ENCODE measurements at regions not wholly inside any gene's neighbourhood (a gene's known extent, or its start where the extent isn't known, plus 50 kb on each side); places are given as distances from the start of the nearest gene placed in this dataset.
A peak's percentile ranks its signal among the peaks of the same experiment; 100 is the strongest.
"Not testable (repeated sequence)": the region's sequence is repeated elsewhere in the genome, so short reads cannot be mapped to it uniquely, and the experiment has no call there.

DNA sequence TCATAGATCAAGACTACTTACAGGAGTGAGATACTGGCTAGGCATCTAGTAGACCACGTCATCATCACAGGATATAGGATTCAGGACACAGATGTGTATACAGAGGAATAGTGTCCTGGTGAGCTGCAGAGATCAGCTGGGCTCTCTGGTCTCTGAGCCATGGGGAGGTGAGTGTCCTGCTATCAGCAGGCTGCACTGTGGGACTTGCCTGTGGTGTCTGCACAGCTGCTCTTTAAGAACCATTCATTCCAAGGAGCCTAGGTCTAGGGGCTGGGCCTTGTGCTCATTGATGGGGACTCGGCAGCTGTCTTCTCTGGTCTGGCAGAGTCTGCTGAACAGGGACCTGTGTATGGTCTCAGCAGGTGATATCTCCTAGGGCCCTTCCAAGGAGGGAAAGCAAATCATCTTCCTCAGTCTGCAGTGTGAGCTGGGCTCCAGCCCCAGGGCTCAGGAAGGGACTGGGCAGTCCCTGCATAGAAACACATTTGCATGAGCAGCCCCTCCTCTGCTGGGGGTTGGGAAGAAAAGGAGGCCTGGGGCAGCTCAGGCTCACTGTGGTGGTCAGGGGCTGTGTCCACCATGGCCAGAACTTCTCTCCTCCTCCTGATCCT is 66.1 kb upstream of the VPREB1 start:
- DNase-seq (ENCODE audit: low read depth) = no peak
- TF ChIP-seq, protein P1, sequence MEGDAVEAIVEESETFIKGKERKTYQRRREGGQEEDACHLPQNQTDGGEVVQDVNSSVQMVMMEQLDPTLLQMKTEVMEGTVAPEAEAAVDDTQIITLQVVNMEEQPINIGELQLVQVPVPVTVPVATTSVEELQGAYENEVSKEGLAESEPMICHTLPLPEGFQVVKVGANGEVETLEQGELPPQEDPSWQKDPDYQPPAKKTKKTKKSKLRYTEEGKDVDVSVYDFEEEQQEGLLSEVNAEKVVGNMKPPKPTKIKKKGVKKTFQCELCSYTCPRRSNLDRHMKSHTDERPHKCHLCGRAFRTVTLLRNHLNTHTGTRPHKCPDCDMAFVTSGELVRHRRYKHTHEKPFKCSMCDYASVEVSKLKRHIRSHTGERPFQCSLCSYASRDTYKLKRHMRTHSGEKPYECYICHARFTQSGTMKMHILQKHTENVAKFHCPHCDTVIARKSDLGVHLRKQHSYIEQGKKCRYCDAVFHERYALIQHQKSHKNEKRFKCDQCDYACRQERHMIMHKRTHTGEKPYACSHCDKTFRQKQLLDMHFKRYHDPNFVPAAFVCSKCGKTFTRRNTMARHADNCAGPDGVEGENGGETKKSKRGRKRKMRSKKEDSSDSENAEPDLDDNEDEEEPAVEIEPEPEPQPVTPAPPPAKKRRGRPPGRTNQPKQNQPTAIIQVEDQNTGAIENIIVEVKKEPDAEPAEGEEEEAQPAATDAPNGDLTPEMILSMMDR (conservative IDR thresholded peaks at IDR 0.05; ENCODE audit: low read depth, low read length) = no peak
- no peak overlapping the region for H3K4me3 ChIP-seq (ENCODE audit: low read depth, low read length)

DNA sequence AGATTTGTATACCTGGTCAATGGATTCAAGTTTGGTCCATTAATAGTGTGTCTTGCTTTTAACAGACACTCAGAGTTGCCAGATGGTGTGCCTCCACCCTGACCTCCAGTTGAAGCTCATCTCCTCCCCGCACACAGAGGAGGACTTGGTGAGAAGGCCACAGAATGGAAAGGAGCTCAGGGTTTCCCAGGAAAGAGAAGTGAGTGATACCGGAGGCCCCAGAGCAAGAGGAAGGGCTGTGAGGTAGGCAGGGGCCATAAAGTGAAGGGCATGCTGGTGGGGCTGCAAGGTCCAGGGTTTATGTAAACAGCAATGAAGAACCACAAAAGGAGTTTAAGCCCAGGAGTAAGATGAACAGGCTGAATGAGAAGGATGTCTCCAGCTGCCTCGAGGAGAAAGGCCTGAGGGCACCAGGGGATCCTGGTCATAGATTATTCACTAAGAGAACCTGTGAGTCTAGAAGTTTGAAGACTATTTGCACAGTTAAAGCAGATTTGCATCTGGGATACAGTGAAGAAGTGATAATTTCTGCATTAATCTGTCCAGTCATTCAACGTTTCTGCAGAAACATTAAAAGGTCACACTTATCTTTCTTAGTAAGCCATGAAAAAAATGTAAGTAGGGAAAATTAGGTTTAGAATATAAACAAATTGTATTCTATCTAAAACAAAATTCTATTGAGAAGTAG is 67.5 kb upstream of the VPREB1 start:
- TF ChIP-seq, protein P1 (conservative IDR thresholded peaks at IDR 0.05; ENCODE audit: low read depth, low read length) = no peak
- DNase-seq (ENCODE audit: low read depth) = no peak
- no peak overlapping the region for H3K4me3 ChIP-seq (ENCODE audit: low read depth, low read length)

DNA sequence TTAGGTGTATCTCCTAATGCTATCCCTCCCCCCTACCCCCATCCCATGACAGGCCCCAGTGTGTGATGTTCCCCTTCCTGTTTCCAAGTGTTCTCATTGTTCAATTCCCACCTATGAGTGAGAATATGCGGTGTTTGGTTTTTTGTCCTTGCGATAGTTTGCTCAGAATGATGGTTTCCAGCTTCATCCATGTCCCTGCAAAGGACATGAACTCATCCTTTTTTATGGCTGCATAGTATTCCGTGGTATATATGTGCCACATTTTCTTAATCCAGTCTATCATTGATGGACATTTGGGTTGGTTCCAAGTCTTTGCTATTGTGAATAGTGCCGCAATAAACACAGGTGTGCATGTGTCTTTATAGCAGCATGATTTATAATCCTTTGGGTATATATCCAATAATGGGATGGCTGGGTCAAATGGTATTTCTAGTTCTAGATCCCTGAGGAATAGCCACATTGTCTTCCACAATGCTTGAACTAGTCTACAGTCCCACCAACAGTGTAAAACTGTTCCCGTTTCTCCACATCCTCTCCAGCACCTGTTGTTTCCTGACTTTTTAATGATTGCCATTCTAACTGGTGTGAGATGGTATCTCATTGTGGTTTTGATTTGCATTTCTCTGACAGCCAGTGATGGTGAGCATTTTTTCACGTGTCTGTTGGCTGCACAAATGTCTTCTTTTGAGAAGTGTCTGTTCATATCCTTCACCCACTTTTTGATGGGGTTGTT is 71.5 kb upstream of the VPREB1 start:
- not testable (repeated sequence) for DNase-seq (ENCODE audit: low read depth)

DNA sequence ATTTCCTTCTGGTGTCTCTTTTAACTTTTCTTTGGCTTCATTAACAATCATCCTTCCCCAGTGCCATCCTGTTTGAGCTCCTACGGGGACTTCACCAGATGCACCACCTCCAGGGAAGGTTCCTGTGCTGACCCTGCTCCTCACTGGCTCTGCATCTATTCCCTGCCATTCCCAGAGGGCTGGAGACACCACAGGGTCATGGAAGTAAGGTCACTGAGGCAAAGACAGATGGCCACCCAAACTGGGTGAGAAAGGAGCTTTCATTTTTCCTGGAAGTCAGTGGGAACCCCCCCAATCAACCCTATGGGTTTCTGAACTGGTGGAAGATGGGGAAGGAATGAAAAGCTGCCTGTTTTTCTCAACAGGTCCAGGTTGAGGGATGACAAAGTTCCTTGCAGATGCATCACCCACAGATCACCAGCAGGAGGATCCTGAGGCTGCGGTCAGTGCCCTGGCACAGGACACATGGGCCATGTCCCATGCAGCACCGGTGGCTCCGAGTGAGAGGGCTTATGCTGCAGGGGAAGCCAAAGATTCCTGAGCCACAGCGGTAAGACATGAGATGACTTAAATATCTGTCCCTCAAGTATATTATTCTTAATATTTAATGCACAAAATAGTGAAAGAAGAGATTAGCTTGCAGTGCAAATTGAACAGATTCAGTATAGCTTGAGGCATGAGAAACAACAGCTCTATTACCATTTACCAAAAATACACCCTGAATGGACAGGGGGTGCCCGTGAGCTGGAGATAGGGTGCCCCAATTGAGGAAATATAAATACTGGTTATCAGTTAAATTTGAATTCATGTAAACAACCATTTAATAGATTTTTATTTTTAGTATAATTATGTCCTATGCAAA is 73.0 kb upstream of the VPREB1 start:
- DNase-seq (ENCODE audit: low read depth) = peak; percentile 18
- H3K4me3 ChIP-seq (ENCODE audit: low read depth, low read length) = no peak overlapping the region
- TF ChIP-seq, protein P1 (conservative IDR thresholded peaks at IDR 0.05; ENCODE audit: low read depth, low read length) = peak; percentile 57

More for the DNA sequence above, 71.5 kb upstream of the VPREB1 start:
- not testable (repeated sequence) for H3K4me3 ChIP-seq (ENCODE audit: low read depth, low read length)

DNA sequence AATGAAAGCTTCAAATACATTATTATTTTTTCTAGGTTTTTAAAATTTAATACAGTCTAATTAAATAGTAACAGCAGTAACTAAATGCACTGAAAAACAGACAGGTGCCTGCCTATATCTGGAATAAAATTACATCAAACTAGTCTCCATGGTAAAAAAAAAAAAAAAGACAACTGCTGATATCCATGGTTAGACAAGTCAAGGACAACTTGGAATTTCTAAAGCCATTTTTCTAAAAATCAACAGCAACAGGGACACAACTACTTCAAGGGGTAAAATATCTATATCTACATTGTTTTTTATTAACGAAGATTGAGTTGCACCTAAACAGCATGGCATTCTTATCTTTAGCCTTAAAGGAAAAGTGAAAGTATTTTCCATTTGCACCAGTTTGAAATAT is 74.7 kb upstream of the VPREB1 start:
- DNase-seq (ENCODE audit: low read depth) = no peak
- H3K4me3 ChIP-seq (ENCODE audit: low read depth, low read length) = no peak overlapping the region
- TF ChIP-seq, protein P1 (conservative IDR thresholded peaks at IDR 0.05; ENCODE audit: low read depth, low read length) = no peak

DNA sequence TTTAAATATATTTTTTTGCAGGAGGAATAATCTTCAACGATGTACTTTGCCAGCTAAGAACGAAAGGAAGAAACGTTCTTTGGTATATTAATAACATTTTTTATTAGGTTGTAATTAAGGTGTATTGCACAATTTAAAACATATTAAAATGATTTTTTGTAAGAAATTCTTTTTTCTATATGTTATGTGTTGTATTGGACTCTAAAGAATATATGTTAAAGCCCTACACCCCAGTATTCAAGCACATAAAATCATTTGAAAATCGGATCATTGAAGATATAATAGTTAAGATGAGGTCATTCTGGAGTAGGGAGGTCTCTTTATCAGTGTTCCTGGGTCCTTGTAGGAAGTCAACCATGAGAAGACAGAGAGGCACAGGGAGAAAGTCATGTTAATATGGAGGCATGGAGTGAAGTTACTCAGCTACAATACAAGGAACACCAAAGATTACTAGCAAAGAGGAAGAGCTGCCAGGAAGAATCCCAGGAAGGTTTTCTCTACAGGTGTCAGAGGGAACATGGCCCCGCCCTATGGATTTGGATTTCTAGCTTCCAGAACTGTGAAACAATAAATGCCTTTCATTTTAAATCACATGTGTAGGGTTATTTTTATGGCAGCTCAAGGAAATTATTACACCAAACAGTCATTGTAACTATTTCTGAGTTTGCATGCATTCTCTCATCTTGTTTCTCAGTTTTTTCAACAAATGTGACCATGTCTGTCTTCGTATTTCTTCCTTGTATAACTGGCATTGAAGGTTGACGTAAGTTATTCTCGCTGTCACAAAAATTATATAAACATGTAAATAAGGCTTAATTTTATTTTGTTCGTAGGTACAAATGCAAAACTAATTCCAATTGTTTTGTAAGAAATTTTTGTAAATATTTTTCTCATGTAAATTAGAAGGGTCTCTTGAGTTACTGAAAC is 75.4 kb upstream of the VPREB1 start:
- no peak for DNase-seq (ENCODE audit: low read depth)
- TF ChIP-seq, protein P1 (conservative IDR thresholded peaks at IDR 0.05; ENCODE audit: low read depth, low read length) = no peak
- H3K4me3 ChIP-seq (ENCODE audit: low read depth, low read length) = no peak overlapping the region

Data from choroid plexus epithelial cell (primary cell).